Breast epithelium (tissue), 3 donors: ENCODE measurements at regions not wholly inside any gene's neighbourhood (a gene's known extent, or its start where the extent isn't known, plus 50 kb on each side); places are given as distances from the start of the nearest gene placed in this dataset.

Experiments
- CTCF ChIP-seq, 3 donors: fragments of 450-650 bp; IDR thresholded peaks; one replicate each; pipeline ENCODE4 v1.5.1; 2016 to 2017; ENCODE audit warnings: antibody characterized with exemption in 3 of 3, mild to moderate bottlenecking in 3 of 3, moderate library complexity in 3 of 3
- POLR2A ChIP-seq: fragments of 450-650 bp; IDR thresholded peaks from one replicate; pipeline ENCODE4 v1.6.1; 2016; ENCODE audit warnings: antibody characterized with exemption, mild to moderate bottlenecking, moderate library complexity
- POLR2AphosphoS5 ChIP-seq, 3 donors: sonication (generic); formaldehyde crosslinking; IDR thresholded peaks; one replicate each; pipeline ENCODE4 v1.6.1; 2017; ENCODE audit warnings: antibody characterized with exemption in 3 of 3

GRCh38 chr1:73804935-73805334, 393.0 kb downstream of the LRRIQ3 start:
- no peak for TF ChIP-seq CTCF (IDR thresholded peaks at IDR 0.05)
- no peak for TF ChIP-seq POLR2AphosphoS5 (IDR thresholded peaks at IDR 0.05)
- no peak for TF ChIP-seq POLR2A
